Upper lobe of left lung (tissue), 4 donors: ENCODE measurements at regions not wholly inside any gene's neighbourhood (a gene's known extent, or its start where the extent isn't known, plus 50 kb on each side); places are given as distances from the start of the nearest gene placed in this dataset.

ENCODE experiments used
- POLR2AphosphoS5 ChIP-seq, 2 donors: sonication (generic); formaldehyde crosslinking; IDR thresholded peaks; one replicate each; pipeline ENCODE4 v1.5.1; 2017; ENCODE audit warnings: antibody characterized with exemption in 2 of 2
- TF ChIP-seq, protein P1 (sequence below), 6 experiments: fragments of 450-650 bp in 4 of 6; fragments of 200-600 bp in 2 of 6; sonication (generic) in 2 of 6; IDR thresholded peaks; one replicate each; pipeline ENCODE4 v1.5.1; 2016 to 2019; ENCODE audit warnings: antibody characterized with exemption in 6 of 6

DNA sequence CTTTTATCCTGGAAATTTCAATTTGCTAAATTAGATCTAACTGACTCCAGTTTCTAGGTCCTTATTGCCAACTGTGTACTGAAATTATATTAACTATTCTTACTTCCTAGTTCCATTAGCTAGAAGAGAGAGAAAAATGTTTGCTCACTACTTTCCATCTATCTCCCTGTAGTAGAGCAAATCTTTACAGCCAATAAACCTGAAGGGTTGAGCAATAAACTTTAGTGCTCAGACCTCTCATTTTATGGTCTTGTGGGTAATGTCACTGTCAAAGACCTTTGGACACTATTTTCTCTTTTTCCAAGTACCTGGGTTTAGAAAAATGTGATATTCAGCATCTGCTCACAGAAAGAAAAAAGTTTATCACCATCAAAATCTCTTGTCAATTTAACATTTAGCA lies 237.5 kb upstream of the GEMIN8 start:
- no peak for TF ChIP-seq POLR2AphosphoS5 (IDR thresholded peaks at IDR 0.05)
- TF ChIP-seq, protein P1, sequence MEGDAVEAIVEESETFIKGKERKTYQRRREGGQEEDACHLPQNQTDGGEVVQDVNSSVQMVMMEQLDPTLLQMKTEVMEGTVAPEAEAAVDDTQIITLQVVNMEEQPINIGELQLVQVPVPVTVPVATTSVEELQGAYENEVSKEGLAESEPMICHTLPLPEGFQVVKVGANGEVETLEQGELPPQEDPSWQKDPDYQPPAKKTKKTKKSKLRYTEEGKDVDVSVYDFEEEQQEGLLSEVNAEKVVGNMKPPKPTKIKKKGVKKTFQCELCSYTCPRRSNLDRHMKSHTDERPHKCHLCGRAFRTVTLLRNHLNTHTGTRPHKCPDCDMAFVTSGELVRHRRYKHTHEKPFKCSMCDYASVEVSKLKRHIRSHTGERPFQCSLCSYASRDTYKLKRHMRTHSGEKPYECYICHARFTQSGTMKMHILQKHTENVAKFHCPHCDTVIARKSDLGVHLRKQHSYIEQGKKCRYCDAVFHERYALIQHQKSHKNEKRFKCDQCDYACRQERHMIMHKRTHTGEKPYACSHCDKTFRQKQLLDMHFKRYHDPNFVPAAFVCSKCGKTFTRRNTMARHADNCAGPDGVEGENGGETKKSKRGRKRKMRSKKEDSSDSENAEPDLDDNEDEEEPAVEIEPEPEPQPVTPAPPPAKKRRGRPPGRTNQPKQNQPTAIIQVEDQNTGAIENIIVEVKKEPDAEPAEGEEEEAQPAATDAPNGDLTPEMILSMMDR (IDR thresholded peaks at IDR 0.05), result no peak
